ENCODE measurements at regions not wholly inside any gene's neighbourhood (a gene's known extent, or its start where the extent isn't known, plus 50 kb on each side); places are given as distances from the start of the nearest gene placed in this dataset.

- TF ChIP-seq CTCF (IDR thresholded peaks at IDR 0.05; ENCODE audit: insufficient read depth, low read depth, low read length, missing control alignments) = no peak
- no peak for DNase-seq (ENCODE audit: low read depth)
- H3K4me3 ChIP-seq (ENCODE audit: low read depth, low read length) = no peak overlapping the region
Observed at GRCh38 chr7:42987648-42988214, 55.6 kb downstream of the MRPL32 start.

DNA sequence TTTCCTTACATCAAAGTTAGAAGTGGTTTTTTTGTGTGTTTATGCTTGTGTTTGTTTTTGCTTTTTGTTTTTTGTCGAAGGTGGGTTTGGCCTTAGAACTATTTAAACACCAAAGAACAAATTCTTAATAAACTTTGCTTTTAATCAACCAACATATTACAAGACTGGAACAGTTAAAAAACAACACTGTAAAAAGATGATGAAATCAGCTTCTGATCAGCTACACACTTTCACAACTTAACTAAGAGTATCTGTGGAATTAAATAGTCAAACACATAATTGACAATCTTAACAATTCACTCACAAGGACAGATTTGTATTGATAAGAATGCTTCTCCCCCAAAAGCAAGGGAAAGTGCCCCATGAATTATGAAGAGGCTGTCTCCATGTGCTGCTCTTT lies 58.8 kb downstream of the MRPL32 start:
- H3K4me3 ChIP-seq (ENCODE audit: low read depth, low read length) = no peak overlapping the region
- no peak for DNase-seq (ENCODE audit: low read depth)
- no peak for TF ChIP-seq CTCF (IDR thresholded peaks at IDR 0.05; ENCODE audit: insufficient read depth, low read depth, low read length, missing control alignments)

DNA sequence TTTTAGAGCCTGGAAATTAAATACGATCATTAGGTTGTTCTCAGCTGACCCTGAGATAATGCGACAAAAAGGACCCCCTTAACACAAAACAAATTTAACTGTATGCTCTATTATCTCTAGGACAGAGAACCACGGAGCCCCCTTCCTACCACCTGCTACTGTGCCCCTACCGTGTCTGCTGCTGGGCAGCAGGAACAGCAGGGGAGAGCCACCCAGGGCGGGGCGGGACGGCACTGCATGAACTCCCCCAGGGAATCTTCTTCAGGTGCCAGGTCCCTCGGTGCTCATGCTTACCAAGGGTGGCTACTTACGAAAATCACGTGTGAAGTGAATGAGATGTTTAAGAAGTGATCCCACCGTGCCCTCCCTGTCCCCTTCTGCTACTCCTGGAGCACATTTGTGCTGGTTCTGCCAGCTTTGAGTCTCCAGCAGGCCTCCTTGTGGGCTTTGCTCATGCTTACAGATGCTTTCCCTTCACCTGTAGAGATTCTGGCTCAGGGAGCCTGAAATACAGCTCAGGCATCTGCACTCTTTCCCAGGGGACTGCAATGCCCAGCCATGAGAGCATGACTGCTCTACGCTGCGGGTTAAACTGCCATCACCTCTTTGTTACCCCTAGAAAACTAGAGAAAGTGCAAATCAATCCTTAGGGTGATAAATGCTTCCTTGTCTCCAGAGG lies 59.9 kb downstream of the MRPL32 start:
- DNase-seq (ENCODE audit: low read depth) = no peak
- H3K4me3 ChIP-seq (ENCODE audit: low read depth, low read length) = no peak overlapping the region
- TF ChIP-seq CTCF (IDR thresholded peaks at IDR 0.05; ENCODE audit: insufficient read depth, low read depth, low read length, missing control alignments) = no peak

- no peak for DNase-seq (ENCODE audit: low read depth)
- no peak for TF ChIP-seq CTCF (IDR thresholded peaks at IDR 0.05; ENCODE audit: insufficient read depth, low read depth, low read length, missing control alignments)
- no peak overlapping the region for H3K4me3 ChIP-seq (ENCODE audit: low read depth, low read length)
Observed at GRCh38 chr7:42993038-42993437, 60.9 kb downstream of the MRPL32 start.

DNA sequence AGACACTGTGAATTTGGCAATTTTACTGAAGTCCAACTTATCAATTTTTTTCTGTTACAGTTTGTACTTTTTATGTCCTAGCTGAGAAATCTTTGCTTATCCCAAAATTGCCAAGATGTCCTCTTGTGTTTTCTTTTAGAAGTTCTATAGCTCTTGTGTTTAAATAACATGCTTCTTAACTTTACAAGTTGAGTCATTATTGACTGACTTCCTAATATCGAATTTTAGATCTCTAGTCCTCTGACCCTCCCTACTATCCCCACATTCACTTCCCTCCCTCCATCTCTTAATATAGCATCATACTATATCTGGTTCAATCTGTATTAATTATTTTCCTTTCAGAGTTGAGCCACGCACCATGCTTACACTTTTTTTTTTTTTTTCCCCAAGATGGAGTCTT lies 61.9 kb downstream of the MRPL32 start:
- no peak for TF ChIP-seq CTCF (IDR thresholded peaks at IDR 0.05; ENCODE audit: insufficient read depth, low read depth, low read length, missing control alignments)
- no peak for DNase-seq (ENCODE audit: low read depth)
- no peak overlapping the region for H3K4me3 ChIP-seq (ENCODE audit: low read depth, low read length)

GRCh38 chr7:42997611-42998010 lies 65.4 kb downstream of the MRPL32 start:
- no peak for DNase-seq (ENCODE audit: low read depth)
- TF ChIP-seq CTCF (IDR thresholded peaks at IDR 0.05; ENCODE audit: insufficient read depth, low read depth, low read length, missing control alignments) = no peak
- no peak overlapping the region for H3K4me3 ChIP-seq (ENCODE audit: low read depth, low read length)

DNA sequence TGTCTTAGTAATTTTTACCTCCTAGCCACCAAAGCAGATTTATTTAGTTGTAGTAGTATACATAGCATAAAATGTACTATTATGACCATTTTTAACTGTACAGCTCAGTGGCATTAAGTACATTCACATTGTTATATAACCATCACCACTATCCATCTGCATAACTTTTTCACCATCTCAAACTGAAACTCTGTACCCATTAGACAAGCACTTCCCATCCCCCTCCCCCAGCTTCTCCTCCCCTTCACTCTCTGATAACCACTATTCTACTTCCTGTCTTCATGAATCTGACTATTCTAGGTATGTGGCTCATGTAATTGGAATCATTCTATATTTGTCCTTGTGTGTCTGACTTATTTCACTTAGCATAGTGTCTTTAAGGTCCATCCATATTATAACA lies 71.9 kb downstream of the MRPL32 start:
- TF ChIP-seq CTCF (IDR thresholded peaks at IDR 0.05; ENCODE audit: insufficient read depth, low read depth, low read length, missing control alignments) = no peak
- no peak overlapping the region for H3K4me3 ChIP-seq (ENCODE audit: low read depth, low read length)
- peak; percentile 45 for DNase-seq (ENCODE audit: low read depth)
